ENCODE measurements at regions not wholly inside any gene's neighbourhood (a gene's known extent, or its start where the extent isn't known, plus 50 kb on each side); places are given as distances from the start of the nearest gene placed in this dataset.

DNA sequence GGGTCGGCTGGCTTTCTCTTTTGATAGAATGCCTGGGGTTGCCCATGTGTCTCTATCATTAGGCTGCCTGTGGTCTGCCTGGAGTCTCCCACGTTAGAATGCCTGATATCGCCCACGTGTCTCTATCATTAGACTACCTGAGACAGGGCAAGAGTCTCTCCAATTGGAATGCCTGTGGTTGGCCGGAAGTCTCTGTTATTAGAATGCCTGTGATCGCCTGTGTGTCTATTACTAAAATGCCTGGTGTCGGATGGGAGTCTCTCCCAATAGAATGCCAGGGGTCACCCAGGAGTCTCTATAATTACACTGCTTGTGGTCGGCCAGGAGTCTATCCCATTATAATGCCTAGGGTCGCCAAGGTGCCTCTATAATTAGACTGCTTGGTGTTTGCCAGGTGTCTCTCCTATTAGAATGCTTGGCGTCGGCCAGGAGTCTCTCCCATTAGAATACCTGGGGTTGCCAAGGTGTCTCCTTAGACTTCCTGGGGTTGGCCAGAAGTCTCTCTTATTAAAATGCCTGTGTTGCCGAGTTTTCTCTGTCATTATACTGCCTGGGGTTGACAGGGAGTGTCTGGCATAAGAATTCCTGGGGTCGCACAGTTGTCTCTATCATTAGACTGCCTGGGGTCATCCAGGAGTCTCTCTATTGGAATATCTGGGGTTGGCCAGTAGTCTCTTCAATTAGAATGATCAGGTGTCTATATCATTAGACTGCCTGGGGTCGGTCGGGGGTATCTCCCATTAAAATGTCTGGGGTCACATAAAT is 2272.8 kb downstream of the TP53TG3F start:
- Mint-ChIP-seq H3K4me3 (no peak overlapping the region), H3K4me1 (no peaks in the 10 kb centered on the region), H3K27ac (no peak overlapping the region), H3K9me3 (peaks cover 64% of the 10 kb centered on the region), H3K36me3 (ENCODE audit: low read depth) (no peaks in the 10 kb centered on the region), H3K27me3 (ENCODE audit: low read depth) (no peaks in the 10 kb centered on the region)
- no peak for TF ChIP-seq CTCF (IDR thresholded peaks at IDR 0.05; ENCODE audit: unreplicated experiment in 3 of 3)

GRCh38 chr16:35733278-35733965 is 2274.0 kb downstream of the TP53TG3F start:
- H3K9me3 Mint-ChIP-seq, result peaks cover 66% of the 10 kb centered on the region

DNA sequence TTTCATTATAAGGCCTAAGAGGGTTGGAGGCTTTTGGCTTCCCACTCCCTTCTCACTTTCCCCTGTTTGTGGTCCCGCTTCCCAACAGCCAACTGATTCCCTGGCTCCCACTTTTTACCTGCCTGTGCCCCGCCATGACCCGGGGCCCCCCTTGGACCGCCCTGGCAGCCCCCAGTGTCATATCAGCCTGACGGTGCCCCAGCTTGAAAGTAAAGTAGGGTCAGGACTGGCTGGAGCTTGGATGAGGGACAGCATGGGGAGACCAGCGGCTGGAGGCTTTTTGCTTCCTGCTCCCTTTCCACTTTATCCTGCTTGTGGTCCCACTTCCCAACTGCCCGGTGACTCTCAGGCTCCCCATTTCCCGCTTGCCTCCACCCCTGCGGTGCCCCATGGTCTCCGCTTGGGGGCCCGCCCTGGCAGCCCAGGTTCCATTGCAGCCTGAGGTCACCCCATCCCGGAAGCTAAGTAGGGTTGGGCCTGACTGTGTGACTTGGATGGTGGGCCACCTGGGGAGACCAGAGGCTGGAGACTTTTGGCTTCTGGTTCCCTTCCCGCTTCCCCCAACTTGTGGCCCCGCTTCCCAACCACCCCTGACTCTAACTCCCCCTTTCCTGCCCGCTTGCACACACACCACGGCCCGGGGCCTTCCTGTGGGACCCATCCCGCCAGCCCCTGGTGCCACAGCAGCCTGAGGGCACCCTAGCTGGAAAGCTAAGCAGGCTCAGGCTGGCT is 2274.7 kb downstream of the TP53TG3F start:
- no peak for TF ChIP-seq CTCF (IDR thresholded peaks at IDR 0.05; ENCODE audit: unreplicated experiment in 3 of 3)
- Mint-ChIP-seq H3K4me1 (no peaks in the 10 kb centered on the region), H3K36me3 (ENCODE audit: low read depth) (no peaks in the 10 kb centered on the region), H3K9me3 (peaks cover 66% of the 10 kb centered on the region), H3K4me3 (no peak overlapping the region), H3K27me3 (ENCODE audit: low read depth) (no peaks in the 10 kb centered on the region), H3K27ac (no peak overlapping the region)

More at GRCh38 chr16:35733278-35733965, 2274.0 kb downstream of the TP53TG3F start:
- Mint-ChIP-seq H3K27ac (no peak overlapping the region), H3K27me3 (ENCODE audit: low read depth) (no peaks in the 10 kb centered on the region), H3K36me3 (ENCODE audit: low read depth) (no peaks in the 10 kb centered on the region), H3K4me1 (no peaks in the 10 kb centered on the region), H3K4me3 (no peak overlapping the region)
- TF ChIP-seq CTCF (IDR thresholded peaks at IDR 0.05; ENCODE audit: unreplicated experiment in 3 of 3), result no peak

- Mint-ChIP-seq H3K27me3 (ENCODE audit: low read depth) (no peaks in the 10 kb centered on the region), H3K9me3 (peaks cover 66% of the 10 kb centered on the region), H3K4me1 (no peaks in the 10 kb centered on the region), H3K36me3 (ENCODE audit: low read depth) (no peaks in the 10 kb centered on the region), H3K4me3 (no peak overlapping the region), H3K27ac (no peak overlapping the region)
- TF ChIP-seq CTCF (IDR thresholded peaks at IDR 0.05; ENCODE audit: unreplicated experiment in 3 of 3), result no peak
Observed at GRCh38 chr16:35734728-35735402, 2275.5 kb downstream of the TP53TG3F start.

- Mint-ChIP-seq H3K36me3 (ENCODE audit: low read depth) (no peaks in the 10 kb centered on the region), H3K4me1 (no peaks in the 10 kb centered on the region), H3K27ac (no peak overlapping the region), H3K4me3 (no peak overlapping the region), H3K9me3 (peaks cover 68% of the 10 kb centered on the region), H3K27me3 (ENCODE audit: low read depth) (no peaks in the 10 kb centered on the region)
- TF ChIP-seq CTCF (IDR thresholded peaks at IDR 0.05; ENCODE audit: unreplicated experiment in 3 of 3), result no peak
Observed at GRCh38 chr16:35735403-35736251, 2276.2 kb downstream of the TP53TG3F start.

Measured in nephron (organoid).